HEK293 (cell line): ENCODE measurements at regions not wholly inside any gene's neighbourhood (a gene's known extent, or its start where the extent isn't known, plus 50 kb on each side); places are given as distances from the start of the nearest gene placed in this dataset.

Experiments used
- CTCF ChIA-PET: fragments of 350-600 bp; formaldehyde crosslinking; extraction: SDS; loops from one replicate; lab custom pipeline; 2021; ENCODE audit warnings: antibody characterized with exemption; lab: Yijun Ruan, JAX
- POLR2A ChIA-PET: fragments of 300-600 bp; formaldehyde crosslinking; extraction: SDS; loops from one replicate; lab custom pipeline; 2020; ENCODE audit warnings: antibody characterized with exemption, inconsistent platforms; lab: Yijun Ruan, JAX
- H3K27ac ChIP-seq: fragments of 200-500 bp; sonication (Bioruptor generic); 2 replicates; pipeline ENCODE4 v1.5.1; 2014; ENCODE audit warnings: low read depth, low read length, control low read depth, inconsistent platforms; ENCODE audit errors: extremely low read depth
- H3K36me3 ChIP-seq, 2 experiments: fragments of 200-500 bp in 1 of 2; sonication (Bioruptor generic) in 1 of 2; 1 replicate in 1 of 2; 2 replicates in 1 of 2; pipeline ENCODE4 v1.5.1; 2014 to 2017; ENCODE audit warnings: inconsistent platforms in 2 of 2, low read length in 2 of 2; ENCODE audit not compliant: control insufficient read depth in 2 of 2, insufficient read depth in 1 of 2
- H3K4me1 ChIP-seq: fragments of 200-500 bp; sonication (Bioruptor generic); 2 replicates; pipeline ENCODE4 v1.5.1; 2014; ENCODE audit warnings: mild to moderate bottlenecking, low read length, inconsistent platforms; ENCODE audit not compliant: control insufficient read depth, insufficient read depth
- H3K4me3 ChIP-seq: 2 replicates; pipeline ENCODE4 v1.5.1; 2011; ENCODE audit warnings: low read depth, mild to moderate bottlenecking, control low read depth, low read length, moderate library complexity
- H3K9me3 ChIP-seq: fragments of 200-500 bp; sonication (Bioruptor generic); 2 replicates; pipeline ENCODE4 v1.5.1; 2014; ENCODE audit warnings: low read depth, low read length, inconsistent platforms; ENCODE audit not compliant: control insufficient read depth, insufficient read depth
- ATF2 ChIP-seq: fragments of 450-650 bp; formaldehyde crosslinking; IDR thresholded peaks from 2 replicates; pipeline ENCODE4 v1.5.1; 2016; ENCODE audit warnings: missing biosample characterization, missing genetic modification characterization, low read depth
- GLI2 ChIP-seq: fragments of 450-650 bp; formaldehyde crosslinking; IDR thresholded peaks from 2 replicates; pipeline ENCODE4; 2017; ENCODE audit warnings: missing biosample characterization, missing genetic modification characterization, low read depth, borderline replicate concordance
- OSR2 ChIP-seq: fragments of 450-650 bp; formaldehyde crosslinking; IDR thresholded peaks from 2 replicates; pipeline ENCODE4 v1.5.1; 2016; ENCODE audit warnings: missing biosample characterization, missing genetic modification characterization
- SALL2 ChIP-seq: fragments of 450-650 bp; formaldehyde crosslinking; IDR thresholded peaks from 2 replicates; pipeline ENCODE4 v1.5.0; 2017; ENCODE audit warnings: missing biosample characterization, mild to moderate bottlenecking, missing genetic modification characterization, borderline replicate concordance
- WT1 ChIP-seq: fragments of 450-650 bp; formaldehyde crosslinking; IDR thresholded peaks from 2 replicates; pipeline ENCODE4 v1.5.1; 2016; ENCODE audit warnings: missing biosample characterization, missing genetic modification characterization
- ZNF140 ChIP-seq: fragments of 450-650 bp; formaldehyde crosslinking; IDR thresholded peaks from 2 replicates; pipeline ENCODE4 v1.5.1; 2016; ENCODE audit warnings: missing biosample characterization, missing genetic modification characterization
- ZNF157 ChIP-seq: fragments of 450-650 bp; formaldehyde crosslinking; IDR thresholded peaks from 2 replicates; pipeline ENCODE4 v1.5.1; 2016; ENCODE audit warnings: missing biosample characterization, missing genetic modification characterization
- ZNF2 ChIP-seq: fragments of 450-650 bp; formaldehyde crosslinking; IDR thresholded peaks from 2 replicates; pipeline ENCODE4 v1.5.1; 2016; ENCODE audit warnings: missing biosample characterization, missing genetic modification characterization
- ZNF302 ChIP-seq: fragments of 450-650 bp; formaldehyde crosslinking; IDR thresholded peaks from 2 replicates; pipeline ENCODE4 v1.5.1; 2016; ENCODE audit warnings: missing biosample characterization, missing genetic modification characterization, low read depth
- ZNF335 ChIP-seq: fragments of 450-650 bp; formaldehyde crosslinking; conservative IDR thresholded peaks from 2 replicates; pipeline ENCODE4 v1.5.1; 2016; ENCODE audit warnings: missing biosample characterization, missing genetic modification characterization
- ZNF354C ChIP-seq: fragments of 450-650 bp; formaldehyde crosslinking; IDR thresholded peaks from 2 replicates; pipeline ENCODE4 v1.5.1; 2016; ENCODE audit warnings: missing biosample characterization, missing genetic modification characterization, low read depth, borderline replicate concordance
- ZNF555 ChIP-seq: fragments of 450-650 bp; formaldehyde crosslinking; conservative IDR thresholded peaks from 2 replicates; pipeline ENCODE4 v1.5.1; 2017; ENCODE audit warnings: missing biosample characterization, mild to moderate bottlenecking, missing genetic modification characterization, inconsistent platforms
- ZNF626 ChIP-seq: fragments of 450-650 bp; sonication (Bioruptor Pico); formaldehyde crosslinking; IDR thresholded peaks from 2 replicates; pipeline ENCODE4 v1.5.1; 2018; ENCODE audit warnings: missing biosample characterization, missing genetic modification characterization, inconsistent platforms
- ZNF660 ChIP-seq: fragments of 450-650 bp; IDR thresholded peaks from 2 replicates; pipeline ENCODE4 v1.5.1; 2018; ENCODE audit warnings: missing biosample characterization, mild to moderate bottlenecking, missing genetic modification characterization
- ZNF776 ChIP-seq: fragments of 450-650 bp; formaldehyde crosslinking; IDR thresholded peaks from 2 replicates; pipeline ENCODE4 v1.5.0; 2017; ENCODE audit warnings: missing biosample characterization, missing genetic modification characterization, borderline replicate concordance
- ZNF785 ChIP-seq: fragments of 450-650 bp; formaldehyde crosslinking; IDR thresholded peaks from 2 replicates; pipeline ENCODE4 v1.5.1; 2016; ENCODE audit warnings: missing biosample characterization, missing genetic modification characterization
- ZNF837 ChIP-seq: fragments of 450-650 bp; formaldehyde crosslinking; IDR thresholded peaks from 2 replicates; pipeline ENCODE4 v1.5.1; 2016; ENCODE audit warnings: missing biosample characterization, missing genetic modification characterization
- ZSCAN23 ChIP-seq: fragments of 450-650 bp; formaldehyde crosslinking; IDR thresholded peaks from 2 replicates; pipeline ENCODE4 v1.5.1; 2016; ENCODE audit warnings: missing biosample characterization, missing genetic modification characterization
- TF ChIP-seq, protein P1 (sequence below): fragments of 450-650 bp; formaldehyde crosslinking; IDR thresholded peaks from 2 replicates; pipeline ENCODE4 v1.5.1; 2016; ENCODE audit warnings: missing biosample characterization, missing genetic modification characterization, borderline replicate concordance
- TF ChIP-seq, protein P2 (sequence below): fragments of 450-650 bp; formaldehyde crosslinking; IDR thresholded peaks from 2 replicates; pipeline ENCODE4 v1.5.1; 2016; ENCODE audit warnings: missing biosample characterization, missing genetic modification characterization, low read depth
- TF ChIP-seq, protein P3 (sequence below): fragments of 450-650 bp; formaldehyde crosslinking; IDR thresholded peaks from 2 replicates; pipeline ENCODE4 v1.5.1; 2016; ENCODE audit warnings: missing biosample characterization, missing genetic modification characterization

DNA sequence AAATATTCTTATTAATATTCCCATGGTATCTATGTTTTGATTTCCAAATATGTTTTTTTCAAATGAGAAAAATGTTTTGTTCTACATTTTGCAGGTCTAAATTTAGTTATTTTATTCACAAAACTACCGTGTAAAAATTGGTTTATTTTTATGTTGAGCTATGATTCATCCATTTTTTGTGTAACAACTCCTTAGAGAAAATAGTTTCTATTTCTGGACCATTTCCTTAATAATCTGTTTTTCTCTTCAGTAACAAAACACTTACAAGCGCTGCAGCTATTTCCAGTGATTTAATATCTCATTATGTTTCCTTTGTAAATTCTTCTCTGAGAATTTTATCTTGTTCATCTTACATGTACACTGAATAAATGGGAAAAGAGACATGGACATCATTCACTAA is 550.7 kb upstream of the SLITRK5 start:
- no peak overlapping the region for H3K27ac ChIP-seq

GRCh38 chr13:87122551-87122950 is 548.6 kb upstream of the SLITRK5 start:
- CTCF ChIA-PET, result no interaction called here
- H3K36me3 ChIP-seq, result no peaks in the 10 kb centered on the region
- no peaks in the 10 kb centered on the region for H3K9me3 ChIP-seq
- no peaks in the 10 kb centered on the region for H3K4me1 ChIP-seq
- TF ChIP-seq OSR2 (tag by site-specific recombination) (no peak), ZNF776 (no peak), ZNF157 (tag by site-specific recombination) (no peak), ZNF626 (no peak), ZNF335 (tag by site-specific recombination) (no peak), ZNF555 (tag by site-specific recombination) (no peak), ATF2 (tag by site-specific recombination) (no peak), SALL2 (tag by site-specific recombination) (no peak), ZNF2 (tag by site-specific recombination) (no peak), ZNF660 (tag by site-specific recombination) (no peak), ZSCAN23 (tag by site-specific recombination) (no peak), ZNF785 (tag by site-specific recombination) (no peak), ZNF837 (no peak)
- TF ChIP-seq, protein P1, sequence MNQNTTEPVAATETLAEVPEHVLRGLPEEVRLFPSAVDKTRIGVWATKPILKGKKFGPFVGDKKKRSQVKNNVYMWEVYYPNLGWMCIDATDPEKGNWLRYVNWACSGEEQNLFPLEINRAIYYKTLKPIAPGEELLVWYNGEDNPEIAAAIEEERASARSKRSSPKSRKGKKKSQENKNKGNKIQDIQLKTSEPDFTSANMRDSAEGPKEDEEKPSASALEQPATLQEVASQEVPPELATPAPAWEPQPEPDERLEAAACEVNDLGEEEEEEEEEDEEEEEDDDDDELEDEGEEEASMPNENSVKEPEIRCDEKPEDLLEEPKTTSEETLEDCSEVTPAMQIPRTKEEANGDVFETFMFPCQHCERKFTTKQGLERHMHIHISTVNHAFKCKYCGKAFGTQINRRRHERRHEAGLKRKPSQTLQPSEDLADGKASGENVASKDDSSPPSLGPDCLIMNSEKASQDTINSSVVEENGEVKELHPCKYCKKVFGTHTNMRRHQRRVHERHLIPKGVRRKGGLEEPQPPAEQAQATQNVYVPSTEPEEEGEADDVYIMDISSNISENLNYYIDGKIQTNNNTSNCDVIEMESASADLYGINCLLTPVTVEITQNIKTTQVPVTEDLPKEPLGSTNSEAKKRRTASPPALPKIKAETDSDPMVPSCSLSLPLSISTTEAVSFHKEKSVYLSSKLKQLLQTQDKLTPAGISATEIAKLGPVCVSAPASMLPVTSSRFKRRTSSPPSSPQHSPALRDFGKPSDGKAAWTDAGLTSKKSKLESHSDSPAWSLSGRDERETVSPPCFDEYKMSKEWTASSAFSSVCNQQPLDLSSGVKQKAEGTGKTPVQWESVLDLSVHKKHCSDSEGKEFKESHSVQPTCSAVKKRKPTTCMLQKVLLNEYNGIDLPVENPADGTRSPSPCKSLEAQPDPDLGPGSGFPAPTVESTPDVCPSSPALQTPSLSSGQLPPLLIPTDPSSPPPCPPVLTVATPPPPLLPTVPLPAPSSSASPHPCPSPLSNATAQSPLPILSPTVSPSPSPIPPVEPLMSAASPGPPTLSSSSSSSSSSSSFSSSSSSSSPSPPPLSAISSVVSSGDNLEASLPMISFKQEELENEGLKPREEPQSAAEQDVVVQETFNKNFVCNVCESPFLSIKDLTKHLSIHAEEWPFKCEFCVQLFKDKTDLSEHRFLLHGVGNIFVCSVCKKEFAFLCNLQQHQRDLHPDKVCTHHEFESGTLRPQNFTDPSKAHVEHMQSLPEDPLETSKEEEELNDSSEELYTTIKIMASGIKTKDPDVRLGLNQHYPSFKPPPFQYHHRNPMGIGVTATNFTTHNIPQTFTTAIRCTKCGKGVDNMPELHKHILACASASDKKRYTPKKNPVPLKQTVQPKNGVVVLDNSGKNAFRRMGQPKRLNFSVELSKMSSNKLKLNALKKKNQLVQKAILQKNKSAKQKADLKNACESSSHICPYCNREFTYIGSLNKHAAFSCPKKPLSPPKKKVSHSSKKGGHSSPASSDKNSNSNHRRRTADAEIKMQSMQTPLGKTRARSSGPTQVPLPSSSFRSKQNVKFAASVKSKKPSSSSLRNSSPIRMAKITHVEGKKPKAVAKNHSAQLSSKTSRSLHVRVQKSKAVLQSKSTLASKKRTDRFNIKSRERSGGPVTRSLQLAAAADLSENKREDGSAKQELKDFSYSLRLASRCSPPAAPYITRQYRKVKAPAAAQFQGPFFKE, result no peak
- TF ChIP-seq, protein P2, sequence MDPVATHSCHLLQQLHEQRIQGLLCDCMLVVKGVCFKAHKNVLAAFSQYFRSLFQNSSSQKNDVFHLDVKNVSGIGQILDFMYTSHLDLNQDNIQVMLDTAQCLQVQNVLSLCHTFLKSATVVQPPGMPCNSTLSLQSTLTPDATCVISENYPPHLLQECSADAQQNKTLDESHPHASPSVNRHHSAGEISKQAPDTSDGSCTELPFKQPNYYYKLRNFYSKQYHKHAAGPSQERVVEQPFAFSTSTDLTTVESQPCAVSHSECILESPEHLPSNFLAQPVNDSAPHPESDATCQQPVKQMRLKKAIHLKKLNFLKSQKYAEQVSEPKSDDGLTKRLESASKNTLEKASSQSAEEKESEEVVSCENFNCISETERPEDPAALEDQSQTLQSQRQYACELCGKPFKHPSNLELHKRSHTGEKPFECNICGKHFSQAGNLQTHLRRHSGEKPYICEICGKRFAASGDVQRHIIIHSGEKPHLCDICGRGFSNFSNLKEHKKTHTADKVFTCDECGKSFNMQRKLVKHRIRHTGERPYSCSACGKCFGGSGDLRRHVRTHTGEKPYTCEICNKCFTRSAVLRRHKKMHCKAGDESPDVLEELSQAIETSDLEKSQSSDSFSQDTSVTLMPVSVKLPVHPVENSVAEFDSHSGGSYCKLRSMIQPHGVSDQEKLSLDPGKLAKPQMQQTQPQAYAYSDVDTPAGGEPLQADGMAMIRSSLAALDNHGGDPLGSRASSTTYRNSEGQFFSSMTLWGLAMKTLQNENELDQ (tag by site-specific recombination), result no peak
- TF ChIP-seq, protein P3, sequence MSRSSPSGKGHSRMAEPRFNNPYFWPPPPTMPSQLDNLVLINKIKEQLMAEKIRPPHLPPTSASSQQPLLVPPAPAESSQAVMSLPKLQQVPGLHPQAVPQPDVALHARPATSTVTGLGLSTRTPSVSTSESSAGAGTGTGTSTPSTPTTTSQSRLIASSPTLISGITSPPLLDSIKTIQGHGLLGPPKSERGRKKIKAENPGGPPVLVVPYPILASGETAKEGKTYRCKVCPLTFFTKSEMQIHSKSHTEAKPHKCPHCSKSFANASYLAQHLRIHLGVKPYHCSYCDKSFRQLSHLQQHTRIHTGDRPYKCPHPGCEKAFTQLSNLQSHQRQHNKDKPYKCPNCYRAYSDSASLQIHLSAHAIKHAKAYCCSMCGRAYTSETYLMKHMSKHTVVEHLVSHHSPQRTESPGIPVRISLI, result no peak
- POLR2A ChIA-PET, result no interaction called here
- H3K4me3 ChIP-seq, result no peak overlapping the region
- no peak overlapping the region for H3K27ac ChIP-seq

More for the DNA sequence above, 550.7 kb upstream of the SLITRK5 start:
- H3K4me1 ChIP-seq, result no peaks in the 10 kb centered on the region
- ChIA-PET CTCF (no interaction called here), POLR2A (no interaction called here)
- H3K4me3 ChIP-seq, result no peak overlapping the region
- no peaks in the 10 kb centered on the region for H3K36me3 ChIP-seq
- TF ChIP-seq ZNF302 (tag by site-specific recombination) (no peak), WT1 (no peak), ZNF354C (tag by site-specific recombination) (no peak), ZNF140 (tag by site-specific recombination) (no peak), GLI2 (no peak)
- no peaks in the 10 kb centered on the region for H3K9me3 ChIP-seq
